BE2C (cell line): ENCODE measurements at regions not wholly inside any gene's neighbourhood (a gene's known extent, or its start where the extent isn't known, plus 50 kb on each side); places are given as distances from the start of the nearest gene placed in this dataset.

Experiments used
- DNase-seq: peaks from one replicate; pipeline ENCODE4 v3.0.0-alpha.2; 2020
- H3K27me3 ChIP-seq: fragments of 250-450 bp; sonication (Bioruptor Pico); 2 replicates; pipeline ENCODE4 v1.5.1; 2020; ENCODE audit warnings: mild to moderate bottlenecking
- H3K36me3 ChIP-seq: fragments of 250-450 bp; sonication (Bioruptor Pico); 2 replicates; pipeline ENCODE4 v1.5.1; 2020; ENCODE audit warnings: mild to moderate bottlenecking
- H3K4me1 ChIP-seq: fragments of 250-450 bp; sonication (Bioruptor Pico); 2 replicates; pipeline ENCODE4 v1.5.1; 2020
- H3K4me3 ChIP-seq: 2 replicates; pipeline ENCODE4 v1.5.1; 2011; ENCODE audit warnings: low read depth, low read length
- H3K9me3 ChIP-seq: fragments of 250-450 bp; sonication (Bioruptor Pico); 2 replicates; pipeline ENCODE4 v1.5.1; 2020
- TF ChIP-seq, protein P1 (sequence below): IDR thresholded peaks from 2 replicates; pipeline ENCODE4 v1.5.1; 2012; ENCODE audit warnings: mild to moderate bottlenecking, low read depth, low read length

DNA sequence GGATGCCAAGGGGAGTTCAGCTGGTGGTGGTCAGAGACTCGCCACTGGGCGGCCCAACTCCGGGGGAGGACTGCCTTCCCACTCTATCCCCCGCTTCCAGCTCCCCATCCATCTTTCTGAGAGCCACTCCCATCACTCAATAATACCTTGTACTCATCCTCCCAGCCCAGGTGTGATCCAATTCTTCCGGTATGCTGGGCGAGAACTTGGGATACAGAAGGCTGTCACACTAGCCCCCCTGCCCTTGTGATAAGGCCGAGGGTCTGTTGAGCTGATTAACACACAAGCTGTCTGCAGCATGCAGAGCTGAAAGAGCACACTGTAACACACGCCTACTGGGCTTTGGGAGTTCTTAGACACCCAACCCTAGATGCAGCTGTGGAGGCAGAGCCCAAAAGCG, 460.4 kb upstream of the EEF2KMT start:
- DNase-seq, result no peak
- Histone ChIP-seq H3K9me3 (no peaks in the 10 kb centered on the region), H3K4me3 (no peak overlapping the region), H3K27me3 (no peaks in the 10 kb centered on the region), H3K4me1 (no peaks in the 10 kb centered on the region; the same call in 1 of the 2 replicates), H3K36me3 (no peaks in the 10 kb centered on the region)
- TF ChIP-seq, protein P1, sequence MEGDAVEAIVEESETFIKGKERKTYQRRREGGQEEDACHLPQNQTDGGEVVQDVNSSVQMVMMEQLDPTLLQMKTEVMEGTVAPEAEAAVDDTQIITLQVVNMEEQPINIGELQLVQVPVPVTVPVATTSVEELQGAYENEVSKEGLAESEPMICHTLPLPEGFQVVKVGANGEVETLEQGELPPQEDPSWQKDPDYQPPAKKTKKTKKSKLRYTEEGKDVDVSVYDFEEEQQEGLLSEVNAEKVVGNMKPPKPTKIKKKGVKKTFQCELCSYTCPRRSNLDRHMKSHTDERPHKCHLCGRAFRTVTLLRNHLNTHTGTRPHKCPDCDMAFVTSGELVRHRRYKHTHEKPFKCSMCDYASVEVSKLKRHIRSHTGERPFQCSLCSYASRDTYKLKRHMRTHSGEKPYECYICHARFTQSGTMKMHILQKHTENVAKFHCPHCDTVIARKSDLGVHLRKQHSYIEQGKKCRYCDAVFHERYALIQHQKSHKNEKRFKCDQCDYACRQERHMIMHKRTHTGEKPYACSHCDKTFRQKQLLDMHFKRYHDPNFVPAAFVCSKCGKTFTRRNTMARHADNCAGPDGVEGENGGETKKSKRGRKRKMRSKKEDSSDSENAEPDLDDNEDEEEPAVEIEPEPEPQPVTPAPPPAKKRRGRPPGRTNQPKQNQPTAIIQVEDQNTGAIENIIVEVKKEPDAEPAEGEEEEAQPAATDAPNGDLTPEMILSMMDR, result no peak

DNA sequence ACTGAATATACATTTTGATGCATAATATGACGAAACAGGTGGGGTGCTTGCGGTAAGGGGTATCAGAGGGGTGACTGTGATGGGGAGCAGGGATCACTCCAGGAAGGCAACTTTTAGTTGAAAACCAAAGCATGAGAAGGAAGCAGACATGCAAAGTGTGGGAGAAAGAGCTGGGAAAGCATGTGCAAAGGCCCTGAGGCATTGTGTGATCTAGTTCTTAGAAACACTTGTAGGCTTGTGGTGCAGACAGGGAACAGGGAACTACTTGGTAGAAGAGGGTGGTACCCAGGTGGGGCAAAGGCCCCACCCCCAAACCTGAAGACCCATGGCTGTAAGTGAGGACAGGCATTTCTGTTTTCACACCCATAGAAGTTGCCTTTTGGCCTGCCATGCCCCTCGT, 459.9 kb upstream of the EEF2KMT start:
- Histone ChIP-seq H3K9me3 (no peaks in the 10 kb centered on the region), H3K4me1 (no peaks in the 10 kb centered on the region; the same call in 1 of the 2 replicates), H3K36me3 (no peaks in the 10 kb centered on the region), H3K27me3 (no peaks in the 10 kb centered on the region), H3K4me3 (no peak overlapping the region)
- no peak for DNase-seq
- TF ChIP-seq, protein P1, result no peak

DNA sequence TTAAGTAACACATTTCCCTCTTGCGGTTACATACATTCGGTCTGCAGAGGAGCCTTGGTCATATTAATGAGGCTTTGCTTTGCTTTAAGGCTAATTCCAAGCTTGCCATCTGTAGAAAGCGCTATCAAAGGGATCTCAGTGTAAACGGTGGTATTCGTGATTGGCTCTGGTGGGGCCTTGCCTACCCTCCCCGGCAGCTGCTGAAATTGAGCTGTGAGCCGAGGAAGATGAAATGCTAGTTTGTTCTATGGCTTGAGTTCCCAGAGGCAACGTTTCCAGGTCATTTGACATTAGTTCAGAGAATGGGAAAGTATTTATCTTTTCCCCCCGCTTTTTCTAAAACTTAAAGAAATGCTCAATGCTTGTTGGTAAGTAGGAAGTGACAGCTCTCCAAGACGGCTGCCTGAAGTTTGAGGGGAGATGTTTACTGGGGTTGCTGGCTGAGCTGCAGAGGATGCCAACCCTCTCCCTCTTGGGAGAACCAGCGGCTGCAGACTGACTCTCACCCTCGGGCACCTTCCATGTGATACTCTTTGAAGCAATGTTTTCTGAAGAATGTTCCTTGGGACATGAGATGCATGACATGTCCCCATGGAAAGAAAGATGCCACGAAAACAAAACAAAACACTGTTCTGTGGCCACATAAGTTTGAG, 458.7 kb upstream of the EEF2KMT start:
- DNase-seq, result no peak
- Histone ChIP-seq H3K36me3 (no peaks in the 10 kb centered on the region), H3K4me3 (no peak overlapping the region), H3K27me3 (no peaks in the 10 kb centered on the region), H3K4me1 (no peaks in the 10 kb centered on the region; the same call in 1 of the 2 replicates), H3K9me3 (no peaks in the 10 kb centered on the region)
- TF ChIP-seq, protein P1, result no peak

DNA sequence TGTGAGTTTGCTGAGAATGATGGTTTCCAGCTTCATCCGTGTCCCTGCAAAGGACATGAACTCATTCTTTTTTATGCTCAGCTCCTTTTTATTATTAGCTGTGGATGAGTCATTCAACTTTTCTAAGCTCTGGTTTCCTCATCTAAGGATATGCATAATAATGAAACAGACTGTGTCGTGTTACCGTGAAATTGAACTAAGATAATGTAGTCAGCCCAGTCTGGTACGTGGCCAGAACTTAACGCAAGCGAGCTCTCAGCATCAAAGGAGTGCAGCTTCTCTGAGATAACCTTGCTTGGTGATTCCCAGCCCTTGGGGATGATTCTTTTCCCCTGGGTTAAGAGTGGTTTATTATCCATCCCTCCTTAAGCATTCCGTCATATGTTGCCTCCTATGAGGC, 454.3 kb upstream of the EEF2KMT start:
- TF ChIP-seq, protein P1, result no peak
- Histone ChIP-seq H3K4me3 (no peak overlapping the region), H3K27me3 (no peaks in the 10 kb centered on the region), H3K4me1 (no peaks in the 10 kb centered on the region; the same call in 1 of the 2 replicates), H3K36me3 (no peaks in the 10 kb centered on the region), H3K9me3 (no peaks in the 10 kb centered on the region)
- DNase-seq, result no peak

DNA sequence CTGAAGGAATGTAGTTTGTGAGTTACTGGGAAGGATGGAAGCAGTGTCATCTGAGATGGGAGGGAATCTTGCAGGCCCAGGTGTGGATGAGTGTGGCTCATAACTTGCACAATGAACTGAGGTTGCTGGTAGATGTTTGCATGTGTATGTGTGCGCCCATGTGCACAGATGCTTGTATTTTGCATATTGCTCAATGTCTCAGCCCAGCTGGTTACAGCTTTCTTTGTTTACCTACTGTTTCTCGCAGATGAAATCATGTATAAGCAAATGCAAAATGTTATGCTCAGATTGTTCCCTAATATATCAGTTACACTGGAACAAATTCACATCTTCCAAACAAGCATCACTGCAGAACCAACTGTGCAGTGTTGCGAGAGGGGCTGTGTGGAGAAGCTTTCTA, 452.2 kb upstream of the EEF2KMT start:
- H3K27me3 ChIP-seq, result no peaks in the 10 kb centered on the region
- H3K9me3 ChIP-seq, result no peaks in the 10 kb centered on the region
- no peaks in the 10 kb centered on the region; the same call in 1 of the 2 replicates for H3K4me1 ChIP-seq
- no peak for DNase-seq
- H3K36me3 ChIP-seq, result no peaks in the 10 kb centered on the region
- TF ChIP-seq, protein P1, result no peak
- no peak overlapping the region for H3K4me3 ChIP-seq

DNA sequence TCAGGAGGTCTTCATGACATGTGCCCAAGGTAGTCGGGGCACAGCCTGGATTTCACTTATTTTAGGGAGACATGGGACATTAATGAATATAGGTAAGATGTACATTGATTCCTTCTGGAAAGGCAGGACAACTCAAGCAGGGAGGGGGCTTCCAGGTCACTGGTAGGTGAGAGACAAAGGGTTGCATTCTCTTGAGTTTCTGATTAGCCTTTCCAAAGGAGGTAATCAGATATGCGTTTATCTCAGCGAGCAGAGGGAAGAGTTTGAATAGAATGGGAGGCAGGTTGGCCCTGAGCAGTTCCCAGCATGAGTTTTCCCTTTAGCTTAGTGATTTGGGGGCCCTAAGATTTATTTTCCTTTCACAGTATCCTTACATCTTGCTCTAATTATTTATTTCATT, 443.8 kb upstream of the EEF2KMT start:
- Histone ChIP-seq H3K9me3 (no peaks in the 10 kb centered on the region), H3K4me3 (no peak overlapping the region), H3K27me3 (no peaks in the 10 kb centered on the region), H3K36me3 (no peaks in the 10 kb centered on the region), H3K4me1 (no peaks in the 10 kb centered on the region; the same call in 1 of the 2 replicates)
- TF ChIP-seq, protein P1, result no peak
- DNase-seq, result no peak
